ENCODE measurements at regions not wholly inside any gene's neighbourhood (a gene's known extent, or its start where the extent isn't known, plus 50 kb on each side); places are given as distances from the start of the nearest gene placed in this dataset.

DNA sequence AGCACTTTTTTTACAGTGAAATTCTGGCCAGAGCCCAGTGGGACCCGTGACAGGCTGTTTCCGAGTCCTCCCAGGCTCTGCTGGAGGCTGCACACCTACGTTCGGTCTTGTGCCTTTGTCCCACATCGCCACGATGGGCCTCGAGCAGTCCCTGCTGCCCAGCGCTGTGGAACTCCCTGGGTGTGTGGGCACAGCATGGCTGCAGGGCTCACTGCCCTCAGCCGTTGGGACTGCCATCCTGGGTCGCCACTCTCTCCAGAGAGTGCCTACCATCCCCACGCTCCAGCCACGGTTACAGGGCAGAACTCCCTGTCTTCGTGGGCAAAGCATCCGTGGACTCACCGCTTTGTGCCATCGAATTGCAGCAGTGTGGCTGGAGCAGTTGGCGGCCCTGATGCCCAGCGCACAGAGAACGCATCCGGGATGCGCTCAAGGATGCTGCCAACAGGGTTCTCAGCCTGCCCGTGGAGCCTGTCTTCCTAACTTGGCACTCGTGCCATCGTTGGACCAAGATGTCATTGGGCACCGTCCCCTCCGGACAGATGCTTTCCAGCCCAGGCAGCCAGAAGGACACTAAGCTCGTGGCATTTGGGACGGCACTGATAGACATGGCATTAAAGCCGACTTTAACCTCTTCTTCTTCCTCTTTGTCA lies 85.0 kb upstream of the ARHGEF7 start:
- TF ChIP-seq, protein P1, sequence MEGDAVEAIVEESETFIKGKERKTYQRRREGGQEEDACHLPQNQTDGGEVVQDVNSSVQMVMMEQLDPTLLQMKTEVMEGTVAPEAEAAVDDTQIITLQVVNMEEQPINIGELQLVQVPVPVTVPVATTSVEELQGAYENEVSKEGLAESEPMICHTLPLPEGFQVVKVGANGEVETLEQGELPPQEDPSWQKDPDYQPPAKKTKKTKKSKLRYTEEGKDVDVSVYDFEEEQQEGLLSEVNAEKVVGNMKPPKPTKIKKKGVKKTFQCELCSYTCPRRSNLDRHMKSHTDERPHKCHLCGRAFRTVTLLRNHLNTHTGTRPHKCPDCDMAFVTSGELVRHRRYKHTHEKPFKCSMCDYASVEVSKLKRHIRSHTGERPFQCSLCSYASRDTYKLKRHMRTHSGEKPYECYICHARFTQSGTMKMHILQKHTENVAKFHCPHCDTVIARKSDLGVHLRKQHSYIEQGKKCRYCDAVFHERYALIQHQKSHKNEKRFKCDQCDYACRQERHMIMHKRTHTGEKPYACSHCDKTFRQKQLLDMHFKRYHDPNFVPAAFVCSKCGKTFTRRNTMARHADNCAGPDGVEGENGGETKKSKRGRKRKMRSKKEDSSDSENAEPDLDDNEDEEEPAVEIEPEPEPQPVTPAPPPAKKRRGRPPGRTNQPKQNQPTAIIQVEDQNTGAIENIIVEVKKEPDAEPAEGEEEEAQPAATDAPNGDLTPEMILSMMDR (conservative IDR thresholded peaks at IDR 0.05; ENCODE audit: low read depth, low read length), result no peak
- no peak for DNase-seq (ENCODE audit: low read depth)
- no peak overlapping the region for H3K4me3 ChIP-seq (ENCODE audit: low read depth, low read length)

DNA sequence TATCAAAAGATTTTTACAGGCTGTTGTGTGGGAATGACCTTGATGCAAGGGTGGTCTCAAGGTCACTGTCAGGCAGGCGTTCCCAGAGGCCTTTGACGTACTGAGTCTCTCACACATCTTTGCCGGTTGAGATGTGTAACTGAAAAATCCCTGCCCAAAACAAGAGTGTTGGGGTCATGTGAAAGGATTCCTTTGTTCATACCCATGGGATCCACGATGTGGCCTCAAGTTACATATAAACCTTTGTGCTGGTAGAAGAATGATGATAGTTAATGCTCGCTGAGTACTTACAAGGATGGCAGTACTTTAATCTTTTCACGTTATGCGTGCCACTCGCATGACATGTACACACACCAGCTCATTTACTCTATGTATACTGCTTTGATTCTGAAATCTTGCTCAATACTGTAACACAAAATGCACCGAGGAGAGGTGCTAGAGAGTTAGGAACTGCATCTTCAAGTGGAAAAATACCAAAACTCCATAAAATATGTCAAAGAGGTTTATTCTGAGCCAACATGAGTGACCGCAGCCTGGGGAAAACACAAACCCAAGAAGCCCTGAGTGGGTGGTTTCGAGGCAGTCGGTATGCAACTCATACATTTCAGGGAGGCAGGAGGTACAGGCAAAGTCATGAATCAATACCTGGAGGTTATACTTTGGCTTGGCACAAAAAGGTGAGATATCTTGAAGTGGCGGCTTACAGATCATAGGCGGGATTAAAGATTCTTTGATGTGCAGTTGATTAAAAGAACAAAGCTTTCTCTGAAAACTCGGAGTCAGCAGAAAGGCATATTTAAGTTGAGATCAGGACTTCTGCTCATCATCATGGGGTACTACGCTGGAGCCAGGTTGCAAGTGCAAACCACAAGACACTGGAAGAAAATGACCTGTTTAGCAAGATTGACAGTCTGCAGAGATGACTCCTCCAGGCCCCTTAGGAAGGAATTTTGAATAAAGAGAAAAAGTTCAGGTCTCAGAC lies 87.4 kb upstream of the ARHGEF7 start:
- no peak overlapping the region for H3K4me3 ChIP-seq (ENCODE audit: low read depth, low read length)
- no peak for DNase-seq (ENCODE audit: low read depth)
- TF ChIP-seq, protein P1 (conservative IDR thresholded peaks at IDR 0.05; ENCODE audit: low read depth, low read length), result no peak

DNA sequence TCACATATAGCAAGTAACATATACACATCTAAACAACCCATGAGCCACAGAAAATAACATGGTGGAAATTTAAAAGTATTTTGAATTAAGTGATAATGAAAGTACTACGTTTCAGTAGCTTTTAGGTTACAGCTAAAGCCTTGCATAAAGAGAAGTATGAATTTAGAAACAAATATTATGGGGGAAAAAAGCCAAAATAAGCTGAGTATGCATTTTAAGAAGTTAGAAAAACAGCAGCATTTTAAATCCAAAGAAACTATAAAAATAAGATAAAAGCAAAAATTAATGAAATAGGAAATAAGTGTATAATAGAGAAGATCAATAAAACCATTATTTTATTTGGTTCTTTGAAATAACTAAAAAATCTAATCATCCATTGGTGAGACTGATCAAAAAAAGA lies 89.8 kb upstream of the ARHGEF7 start:
- DNase-seq (ENCODE audit: low read depth), result no peak
- no peak overlapping the region for H3K4me3 ChIP-seq (ENCODE audit: low read depth, low read length)
- TF ChIP-seq, protein P1 (conservative IDR thresholded peaks at IDR 0.05; ENCODE audit: low read depth, low read length), result no peak

DNA sequence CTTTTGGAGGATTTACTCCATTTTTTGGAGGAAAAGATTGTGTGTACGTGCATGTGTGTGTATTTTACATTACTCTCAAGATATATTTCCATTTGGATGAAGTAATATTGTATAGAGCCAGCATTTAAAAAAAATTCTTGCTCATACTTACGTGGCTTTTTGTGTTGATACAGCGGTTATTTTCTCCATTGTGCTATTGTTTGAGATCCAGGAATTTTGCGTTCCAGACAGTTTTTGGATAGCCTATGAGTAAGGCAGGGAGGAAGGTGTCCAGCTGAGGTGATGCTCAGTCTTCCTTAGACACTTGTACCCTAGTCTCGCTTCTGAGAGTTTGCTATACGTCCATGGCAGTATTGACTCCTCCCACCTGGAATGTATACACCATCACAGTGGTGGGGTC lies 92.2 kb upstream of the ARHGEF7 start:
- no peak for DNase-seq (ENCODE audit: low read depth)
- TF ChIP-seq, protein P1 (conservative IDR thresholded peaks at IDR 0.05; ENCODE audit: low read depth, low read length), result no peak
- no peak overlapping the region for H3K4me3 ChIP-seq (ENCODE audit: low read depth, low read length)

DNA sequence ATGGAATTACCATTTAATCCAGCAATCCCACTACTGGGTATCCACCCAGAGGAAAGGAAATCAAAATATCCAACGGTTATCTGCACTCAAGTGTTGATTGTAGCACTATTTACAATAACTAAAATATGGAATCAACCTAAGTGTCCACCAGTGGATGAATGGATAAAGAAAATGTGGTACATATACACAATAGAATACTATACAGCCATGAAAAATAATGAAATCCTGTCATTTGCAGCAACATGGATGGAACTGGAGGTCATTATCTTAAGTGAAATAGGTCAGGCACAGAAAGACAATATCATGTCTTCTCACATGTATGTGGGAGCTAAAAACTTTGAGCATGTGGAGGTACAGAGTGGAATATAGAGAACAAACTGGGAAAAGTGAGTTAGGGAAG lies 92.9 kb upstream of the ARHGEF7 start:
- H3K4me3 ChIP-seq (ENCODE audit: low read depth, low read length), result no peak overlapping the region
- TF ChIP-seq, protein P1 (conservative IDR thresholded peaks at IDR 0.05; ENCODE audit: low read depth, low read length), result no peak
- no peak for DNase-seq (ENCODE audit: low read depth)

DNA sequence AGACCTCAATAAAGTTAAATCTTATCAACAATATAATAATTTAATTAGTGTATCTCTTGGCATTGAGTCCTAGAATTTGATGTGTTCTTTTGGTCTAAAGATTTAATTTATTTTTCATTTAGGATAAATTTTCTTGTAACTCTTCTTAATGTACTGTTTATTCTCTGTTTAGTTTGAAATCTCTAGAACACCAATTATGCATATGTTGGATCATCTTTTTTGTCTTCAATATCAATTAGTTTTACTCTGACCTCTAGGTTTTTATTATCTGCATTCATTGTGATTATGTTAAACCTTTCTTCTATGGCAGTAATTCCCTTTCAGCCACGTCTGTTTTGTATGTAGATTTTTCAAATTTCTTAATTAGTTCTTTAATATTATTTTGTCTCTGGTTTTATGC lies 93.8 kb upstream of the ARHGEF7 start:
- no peak overlapping the region for H3K4me3 ChIP-seq (ENCODE audit: low read depth, low read length)
- TF ChIP-seq, protein P1 (conservative IDR thresholded peaks at IDR 0.05; ENCODE audit: low read depth, low read length), result no peak
- no peak for DNase-seq (ENCODE audit: low read depth)
